VCaP (cell line): ENCODE measurements at regions not wholly inside any gene's neighbourhood (a gene's known extent, or its start where the extent isn't known, plus 50 kb on each side); places are given as distances from the start of the nearest gene placed in this dataset.
A peak's percentile ranks its signal among the peaks of the same experiment; 100 is the strongest.

Experiments
- H3K27ac ChIP-seq: fragments of 450-650 bp; 2 replicates; pipeline ENCODE4 v1.5.1; 2017
- CTCF ChIP-seq: fragments of 450-650 bp; conservative IDR thresholded peaks from 2 replicates; pipeline ENCODE4 v1.5.1; 2017; ENCODE audit warnings: mild to moderate bottlenecking, moderate library complexity

GRCh38 chr18:61612517-61612916 lies 279.3 kb downstream of the CDH20 start:
- H3K27ac ChIP-seq = no peak overlapping the region
- TF ChIP-seq CTCF = no peak

- no peak for TF ChIP-seq CTCF
- no peak overlapping the region for H3K27ac ChIP-seq
Measured at GRCh38 chr18:61609131-61609530, 275.9 kb downstream of the CDH20 start.

GRCh38 chr18:61608316-61608715 lies 275.1 kb downstream of the CDH20 start:
- no peak for TF ChIP-seq CTCF
- no peak overlapping the region for H3K27ac ChIP-seq

GRCh38 chr18:61607867-61608266 lies 274.6 kb downstream of the CDH20 start:
- no peak for TF ChIP-seq CTCF
- no peak overlapping the region for H3K27ac ChIP-seq

DNA sequence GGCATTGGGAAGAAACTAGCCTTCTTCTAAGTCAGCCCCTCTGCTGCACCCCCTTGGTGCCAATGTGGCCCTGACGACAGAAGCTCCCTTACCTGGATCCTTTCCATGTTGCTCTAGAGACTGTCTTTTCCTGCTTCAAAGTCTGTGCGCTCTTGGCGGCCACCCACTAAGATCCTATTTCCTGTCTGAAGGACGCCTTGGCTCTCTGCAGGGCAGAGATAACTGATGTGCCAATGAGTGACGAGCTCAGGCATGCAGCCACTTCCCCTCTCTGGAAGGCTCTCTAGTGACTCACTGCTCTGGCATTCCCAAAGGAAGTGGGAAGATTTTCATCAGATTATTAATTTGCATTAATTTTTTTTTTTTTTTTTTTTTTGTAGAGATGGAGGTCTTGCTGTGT lies 273.5 kb downstream of the CDH20 start:
- TF ChIP-seq CTCF = no peak
- peak overlapping the region; percentile 21; the same call in 1 of the 2 replicates for H3K27ac ChIP-seq

GRCh38 chr18:61606068-61606660 lies 272.9 kb downstream of the CDH20 start:
- no peak for TF ChIP-seq CTCF
- H3K27ac ChIP-seq = peak overlapping the region; percentile 21; the same call in 1 of the 2 replicates

DNA sequence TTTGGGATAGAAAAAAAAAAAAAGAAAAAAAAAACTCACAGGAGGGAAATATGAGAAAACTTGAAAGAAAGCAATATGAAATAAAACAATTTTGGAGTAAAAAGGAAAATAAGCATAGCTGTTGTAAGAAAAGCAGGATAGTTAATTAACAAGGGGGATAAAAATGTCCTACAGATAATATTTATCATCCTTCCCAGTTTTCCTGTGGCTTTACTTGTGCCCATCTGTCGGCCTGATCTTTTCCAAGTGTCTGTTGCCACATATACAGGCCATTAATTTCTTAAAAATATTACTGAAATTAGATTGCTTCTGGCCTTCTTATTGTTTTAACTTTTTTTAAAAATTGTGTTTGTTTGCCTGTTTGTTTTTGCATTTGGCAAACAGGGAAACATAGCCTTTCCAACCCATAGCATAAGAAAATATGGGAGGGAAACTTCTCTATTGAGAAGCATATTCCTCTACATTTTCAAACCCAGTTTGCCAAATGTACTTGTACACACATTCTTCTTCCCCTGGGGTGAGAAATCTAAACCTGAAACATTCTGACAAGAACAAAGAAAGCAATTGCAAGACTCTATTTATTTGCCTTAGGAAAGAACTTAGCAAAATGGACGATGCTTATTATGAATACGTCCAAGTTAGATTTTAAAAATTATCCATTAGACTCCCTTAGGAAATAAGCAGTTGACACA lies 272.3 kb downstream of the CDH20 start:
- H3K27ac ChIP-seq = no peak overlapping the region
- TF ChIP-seq CTCF = no peak
